Activated T-helper 2 cell treated with anti-CD3 and anti-CD28 coated beads, Interferon-gamma antibody, Interleukin-2, Interleukin-4, amounts not matched to agents 10 μg/mL and 5 μg/mL and 100 μg/mL, durations not matched to agents 14 hours and 24 hours and 36 hours (primary cell): ENCODE measurements at regions not wholly inside any gene's neighbourhood (a gene's known extent, or its start where the extent isn't known, plus 50 kb on each side); places are given as distances from the start of the nearest gene placed in this dataset.

Experiments
- DNase-seq: peaks from one replicate; pipeline ENCODE4 v3.0.0; 2021; ENCODE audit warnings: low spot score
- H3K27ac Mint-ChIP-seq: one replicate; pipeline ENCODE4 v1.8.0; 2021; ENCODE audit warnings: mixed read lengths
- H3K27me3 Mint-ChIP-seq: one replicate; pipeline ENCODE4 v1.8.0; 2021; ENCODE audit warnings: low read depth, mixed read lengths
- H3K36me3 Mint-ChIP-seq: one replicate; pipeline ENCODE4 v1.8.0; 2021; ENCODE audit warnings: low read depth, mixed read lengths
- H3K4me1 Mint-ChIP-seq: one replicate; pipeline ENCODE4 v1.8.0; 2021; ENCODE audit warnings: low read depth, mixed read lengths
- H3K4me3 Mint-ChIP-seq: one replicate; pipeline ENCODE4 v1.8.0; 2021; ENCODE audit warnings: low read depth, mild to moderate bottlenecking, moderate library complexity, mixed read lengths
- H3K9me3 Mint-ChIP-seq: one replicate; pipeline ENCODE4 v1.8.0; 2021; ENCODE audit warnings: mixed read lengths
- intact Hi-C: fragments of 100-400 bp; cut with micrococcal nuclease; formaldehyde crosslinking; loops from one replicate; pipeline ENCODE4 v1.15.1; 2023

GRCh38 chr5:175211956-175212756, 231.8 kb downstream of the DRD1 start:
- no peak overlapping the region for H3K27ac Mint-ChIP-seq
- H3K4me1 Mint-ChIP-seq, result no peaks in the 10 kb centered on the region
- H3K9me3 Mint-ChIP-seq, result no peaks in the 10 kb centered on the region
- DNase-seq, result no peak
- H3K4me3 Mint-ChIP-seq, result no peak overlapping the region
- H3K27me3 Mint-ChIP-seq, result no peaks in the 10 kb centered on the region
- intact Hi-C loops, result no loop called here
- no peaks in the 10 kb centered on the region for H3K36me3 Mint-ChIP-seq

GRCh38 chr5:175207321-175208040, 236.5 kb downstream of the DRD1 start:
- DNase-seq, result no peak
- H3K27ac Mint-ChIP-seq, result no peak overlapping the region
- H3K36me3 Mint-ChIP-seq, result no peaks in the 10 kb centered on the region
- H3K9me3 Mint-ChIP-seq, result no peaks in the 10 kb centered on the region
- H3K27me3 Mint-ChIP-seq, result peaks cover 2% of the 10 kb centered on the region
- intact Hi-C loops, result no loop called here
- no peak overlapping the region for H3K4me3 Mint-ChIP-seq
- H3K4me1 Mint-ChIP-seq, result no peaks in the 10 kb centered on the region

- intact Hi-C loops, result no loop called here
- H3K4me3 Mint-ChIP-seq, result no peak overlapping the region
These were observed 237.3 kb downstream of the DRD1 start for GRCh38 chr5:175206669-175207068.

GRCh38 chr5:175202463-175203068, 241.4 kb downstream of the DRD1 start:
- intact Hi-C loops, result no loop called here
- Mint-ChIP-seq H3K4me3 (no peak overlapping the region), H3K9me3 (no peaks in the 10 kb centered on the region), H3K27me3 (peaks cover 2% of the 10 kb centered on the region), H3K27ac (no peak overlapping the region), H3K36me3 (no peaks in the 10 kb centered on the region), H3K4me1 (no peaks in the 10 kb centered on the region)
- DNase-seq, result no peak

More at GRCh38 chr5:175206669-175207068, 237.3 kb downstream of the DRD1 start:
- H3K9me3 Mint-ChIP-seq, result no peaks in the 10 kb centered on the region
- H3K27ac Mint-ChIP-seq, result no peak overlapping the region
- no peaks in the 10 kb centered on the region for H3K4me1 Mint-ChIP-seq
- H3K27me3 Mint-ChIP-seq, result peaks cover 2% of the 10 kb centered on the region
- H3K36me3 Mint-ChIP-seq, result no peaks in the 10 kb centered on the region
- no peak for DNase-seq

- no peaks in the 10 kb centered on the region for H3K36me3 Mint-ChIP-seq
- no peak for DNase-seq
- H3K27ac Mint-ChIP-seq, result no peak overlapping the region
- peaks cover 2% of the 10 kb centered on the region for H3K27me3 Mint-ChIP-seq
- no peaks in the 10 kb centered on the region for H3K9me3 Mint-ChIP-seq
- no peak overlapping the region for H3K4me3 Mint-ChIP-seq
- intact Hi-C loops, result no loop called here
- H3K4me1 Mint-ChIP-seq, result no peaks in the 10 kb centered on the region
These were observed 242.6 kb downstream of the DRD1 start for GRCh38 chr5:175201393-175201792.

- no peak for DNase-seq
- Mint-ChIP-seq H3K27ac (no peak overlapping the region), H3K9me3 (no peaks in the 10 kb centered on the region), H3K4me3 (no peak overlapping the region), H3K27me3 (no peaks in the 10 kb centered on the region), H3K36me3 (no peaks in the 10 kb centered on the region), H3K4me1 (no peaks in the 10 kb centered on the region)
- intact Hi-C loops, result no loop called here
These were observed 248.0 kb downstream of the DRD1 start for GRCh38 chr5:175195698-175196656.

- no peak for DNase-seq
- intact Hi-C loops, result no loop called here
- H3K27ac Mint-ChIP-seq, result no peak overlapping the region
- H3K4me3 Mint-ChIP-seq, result no peak overlapping the region
- H3K9me3 Mint-ChIP-seq, result no peaks in the 10 kb centered on the region
- H3K4me1 Mint-ChIP-seq, result no peaks in the 10 kb centered on the region
- no peaks in the 10 kb centered on the region for H3K36me3 Mint-ChIP-seq
- no peaks in the 10 kb centered on the region for H3K27me3 Mint-ChIP-seq
These were observed 262.7 kb downstream of the DRD1 start for GRCh38 chr5:175181331-175181730.

GRCh38 chr5:175170899-175171298, 273.1 kb downstream of the DRD1 start:
- intact Hi-C loops, result no loop called here
- no peak overlapping the region for H3K4me3 Mint-ChIP-seq

GRCh38 chr5:175168882-175169507, 275.0 kb downstream of the DRD1 start:
- no peak for DNase-seq
- Mint-ChIP-seq H3K4me1 (no peaks in the 10 kb centered on the region), H3K27me3 (no peaks in the 10 kb centered on the region), H3K27ac (no peak overlapping the region), H3K36me3 (no peaks in the 10 kb centered on the region), H3K9me3 (no peaks in the 10 kb centered on the region), H3K4me3 (no peak overlapping the region)
- intact Hi-C loops, result no loop called here

More at GRCh38 chr5:175170899-175171298, 273.1 kb downstream of the DRD1 start:
- Mint-ChIP-seq H3K4me1 (no peaks in the 10 kb centered on the region), H3K27ac (no peak overlapping the region), H3K9me3 (no peaks in the 10 kb centered on the region), H3K36me3 (no peaks in the 10 kb centered on the region), H3K27me3 (no peaks in the 10 kb centered on the region)
- no peak for DNase-seq

GRCh38 chr5:175166026-175166425, 278.0 kb downstream of the DRD1 start:
- intact Hi-C loops, result no loop called here
- DNase-seq, result no peak
- Mint-ChIP-seq H3K36me3 (no peaks in the 10 kb centered on the region), H3K27ac (no peak overlapping the region), H3K9me3 (no peaks in the 10 kb centered on the region), H3K4me3 (no peak overlapping the region), H3K4me1 (no peaks in the 10 kb centered on the region), H3K27me3 (no peaks in the 10 kb centered on the region)

GRCh38 chr5:175163586-175164275, 280.3 kb downstream of the DRD1 start:
- intact Hi-C loops, result no loop called here
- no peaks in the 10 kb centered on the region for H3K9me3 Mint-ChIP-seq

More at GRCh38 chr5:175163586-175164275, 280.3 kb downstream of the DRD1 start:
- Mint-ChIP-seq H3K27ac (no peak overlapping the region), H3K4me3 (no peak overlapping the region), H3K27me3 (no peaks in the 10 kb centered on the region), H3K36me3 (no peaks in the 10 kb centered on the region), H3K4me1 (no peaks in the 10 kb centered on the region)
- DNase-seq, result no peak
